ENCODE measurements at regions not wholly inside any gene's neighbourhood (a gene's known extent, or its start where the extent isn't known, plus 50 kb on each side); places are given as distances from the start of the nearest gene placed in this dataset.

DNA sequence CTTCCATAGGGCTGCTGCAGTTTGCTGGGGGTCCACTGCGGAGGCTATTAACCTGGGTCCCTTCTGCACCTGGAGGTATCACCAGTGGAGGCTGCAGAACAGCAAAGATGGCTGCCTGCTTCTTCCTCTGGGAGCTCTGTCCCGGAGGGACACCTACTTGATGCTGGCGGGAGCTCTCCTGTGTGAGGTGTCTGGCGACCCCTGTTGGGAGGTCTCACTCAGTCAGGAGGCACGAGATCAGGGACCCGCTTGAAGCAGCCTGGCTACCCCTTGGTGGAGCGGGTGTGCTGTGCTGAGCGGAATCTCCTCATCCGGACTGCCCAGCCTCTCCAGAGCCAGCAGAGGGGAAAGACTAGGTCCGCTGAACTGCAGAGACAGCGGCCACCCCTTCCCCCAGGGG is 56.0 kb upstream of the CTXND1 start:
- no peak for DNase-seq

DNA sequence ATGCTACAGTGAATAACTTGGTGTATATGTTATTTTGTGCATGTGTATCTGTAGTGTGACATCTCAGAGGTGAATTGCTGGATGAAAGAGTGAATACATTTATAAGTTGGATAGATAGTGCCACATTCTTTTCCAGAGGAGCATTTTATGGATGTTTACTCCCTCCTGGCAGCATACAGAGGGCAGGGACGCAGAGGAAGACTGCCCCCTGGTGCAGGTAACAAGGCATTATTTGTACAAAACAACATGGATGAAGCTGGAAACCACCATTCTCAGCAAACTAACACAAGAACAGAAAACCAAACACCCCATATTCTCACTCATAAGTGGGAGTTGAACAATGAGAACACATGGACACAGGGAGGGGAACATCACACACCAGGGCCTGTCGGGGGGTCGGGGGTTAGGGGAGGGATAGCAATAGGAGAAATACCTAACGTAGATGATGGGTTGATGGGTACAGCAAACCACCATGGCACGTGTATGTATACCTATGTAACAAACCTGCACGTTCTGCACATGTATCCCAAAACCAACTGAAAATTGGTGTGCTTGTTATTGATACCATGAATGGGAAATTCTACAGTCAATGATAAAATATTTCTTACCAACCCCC is 57.9 kb upstream of the CTXND1 start:
- DNase-seq, result peak; percentile 25

DNA sequence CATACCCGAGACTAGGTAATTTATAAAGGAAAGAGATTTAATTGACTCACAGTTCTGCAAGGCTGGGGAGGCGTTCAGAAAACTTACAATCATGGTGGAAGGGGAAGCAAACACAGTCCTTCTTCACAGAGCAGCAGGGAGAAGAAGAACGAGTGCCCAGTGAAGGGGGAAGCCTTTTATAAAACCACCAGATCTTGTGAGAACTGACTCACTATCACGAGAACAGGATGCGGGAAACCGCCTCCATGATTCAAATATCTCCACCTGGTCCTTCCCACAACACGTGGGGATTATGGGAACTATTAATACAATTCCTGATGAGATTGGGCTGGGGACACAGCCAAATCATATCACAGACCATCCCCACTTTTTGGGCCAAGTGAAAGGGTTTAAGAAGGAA is 58.8 kb upstream of the CTXND1 start:
- DNase-seq, result no peak

DNA sequence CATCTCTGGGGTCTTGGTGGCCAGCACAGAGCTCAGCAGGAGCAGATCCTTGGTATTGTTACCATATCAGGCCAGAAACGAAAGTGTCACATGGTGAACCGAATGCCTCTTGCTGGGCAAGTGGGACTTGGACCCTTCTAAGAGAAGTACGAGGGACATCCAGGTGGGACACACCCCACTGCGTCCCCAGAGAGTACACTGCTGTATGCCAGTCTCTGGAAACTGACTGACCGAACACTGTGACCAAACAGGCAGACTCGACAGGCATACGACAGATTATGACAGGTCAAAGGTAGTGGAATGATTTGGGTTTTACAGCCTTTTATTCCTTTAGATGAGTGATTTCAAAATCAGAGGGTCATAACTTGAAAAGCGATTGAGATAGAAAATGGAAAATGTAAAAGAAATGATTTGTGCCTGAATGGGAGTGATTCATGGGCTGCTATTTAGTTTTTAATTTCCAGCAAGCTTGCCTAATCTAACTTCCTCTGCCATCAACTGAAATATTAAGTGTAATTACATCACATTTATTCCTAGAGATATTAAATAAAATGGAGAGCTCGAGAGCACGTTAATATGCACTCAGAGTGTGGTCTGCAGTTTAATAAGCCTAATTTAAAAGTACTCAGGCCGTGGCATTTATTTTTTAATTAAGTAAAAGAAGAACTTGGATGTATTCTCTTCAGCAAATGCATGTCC is 63.4 kb upstream of the CTXND1 start:
- DNase-seq, result no peak

DNA sequence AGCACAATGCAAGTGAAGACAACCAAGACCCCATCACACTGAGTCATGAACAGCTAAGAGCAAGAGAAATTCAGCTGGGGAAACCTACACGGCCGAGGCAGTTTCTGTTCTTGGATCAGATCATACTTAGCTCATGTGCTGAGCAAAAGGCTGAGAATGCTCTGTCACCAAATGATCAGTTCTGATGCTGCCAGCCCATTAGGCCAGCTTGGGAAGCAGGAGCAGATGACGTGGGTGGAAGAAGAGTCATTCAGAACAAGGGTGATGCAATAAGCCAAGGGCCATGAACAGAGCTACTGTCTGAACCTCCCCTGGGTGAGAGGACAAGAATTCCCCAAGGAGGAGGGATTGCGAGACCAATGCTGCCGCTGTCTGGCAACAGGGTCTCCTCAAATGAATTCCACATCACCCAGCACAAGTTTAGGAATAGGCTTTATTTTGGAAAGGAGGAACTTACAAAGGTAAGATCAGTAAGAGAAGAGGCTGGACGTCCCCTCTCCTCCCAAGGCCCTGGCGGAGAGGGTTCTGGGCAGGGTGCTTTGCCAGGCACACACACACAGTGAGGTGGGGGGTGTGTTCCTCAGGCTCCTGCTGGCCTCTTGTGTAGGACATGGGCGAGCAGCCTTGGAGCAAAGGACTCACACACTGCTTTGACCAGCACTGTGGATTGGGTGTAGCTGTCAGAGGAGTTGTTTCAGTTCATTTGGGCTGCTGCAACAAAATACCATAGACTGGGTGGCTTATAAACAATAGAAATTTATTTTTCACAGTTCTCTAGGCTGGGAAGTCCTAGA is 65.6 kb upstream of the CTXND1 start:
- no peak for DNase-seq

DNA sequence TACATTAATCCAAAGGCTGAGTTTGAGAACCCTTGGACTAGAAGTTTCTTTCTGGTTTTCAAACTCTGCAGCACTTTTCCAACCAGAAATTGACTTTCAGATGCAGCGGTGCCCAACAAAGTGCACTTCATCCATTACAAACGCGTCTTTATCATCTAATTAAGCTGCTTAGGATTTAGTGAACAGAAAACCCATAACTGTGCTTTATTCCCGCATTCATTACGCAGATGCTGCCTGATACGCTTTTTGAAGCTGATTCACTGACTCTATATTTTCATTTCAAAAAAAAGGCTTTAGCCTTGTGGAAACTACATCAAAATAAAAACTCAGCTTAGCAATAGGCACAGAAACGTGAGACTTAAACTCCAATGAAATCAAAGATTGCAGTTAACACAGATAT is 69.8 kb upstream of the CTXND1 start:
- DNase-seq, result no peak

DNA sequence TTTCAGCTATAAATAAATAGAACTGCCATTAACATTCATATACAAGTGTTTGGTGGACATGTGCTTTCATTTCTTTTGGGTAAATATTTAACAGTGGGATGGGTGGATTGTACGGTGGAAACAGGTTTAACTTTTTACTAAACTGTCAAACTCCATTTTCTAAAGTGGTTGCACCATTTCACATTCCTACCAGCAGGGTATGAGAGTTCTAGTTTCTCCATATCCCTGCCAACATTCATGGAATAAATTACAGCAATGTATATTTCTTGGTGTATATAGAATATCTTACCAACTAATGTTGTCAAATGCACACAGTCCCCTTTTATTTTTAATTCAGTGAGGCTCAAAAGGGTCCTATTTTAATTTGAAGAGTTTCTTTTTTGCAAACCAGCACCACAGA is 71.3 kb upstream of the CTXND1 start:
- no peak for DNase-seq

DNA sequence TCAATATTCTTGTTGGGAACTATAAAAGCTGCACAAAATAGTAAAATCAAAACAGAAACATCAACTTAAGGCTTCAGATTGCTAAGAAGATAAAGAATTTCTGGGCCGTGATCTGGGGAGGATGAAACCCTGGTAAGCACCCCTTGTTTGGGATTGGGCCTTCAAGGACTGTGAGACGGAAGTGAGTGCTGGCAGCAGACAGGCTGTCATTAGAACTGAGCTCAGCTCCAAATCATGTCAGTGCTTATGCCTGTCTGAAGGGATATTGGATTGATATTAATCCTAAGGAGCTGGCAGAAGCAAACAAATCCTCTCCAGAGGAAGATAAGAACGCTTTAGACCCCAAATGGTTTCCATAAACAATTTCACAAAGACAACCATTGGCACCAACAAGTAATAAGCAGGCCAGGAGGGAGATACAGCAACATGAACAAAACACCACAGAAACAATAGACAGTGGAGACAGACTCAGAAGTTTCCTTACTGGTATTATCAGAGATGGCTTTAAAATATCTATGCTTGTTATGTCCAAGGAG is 72.6 kb upstream of the CTXND1 start:
- no peak for DNase-seq

DNA sequence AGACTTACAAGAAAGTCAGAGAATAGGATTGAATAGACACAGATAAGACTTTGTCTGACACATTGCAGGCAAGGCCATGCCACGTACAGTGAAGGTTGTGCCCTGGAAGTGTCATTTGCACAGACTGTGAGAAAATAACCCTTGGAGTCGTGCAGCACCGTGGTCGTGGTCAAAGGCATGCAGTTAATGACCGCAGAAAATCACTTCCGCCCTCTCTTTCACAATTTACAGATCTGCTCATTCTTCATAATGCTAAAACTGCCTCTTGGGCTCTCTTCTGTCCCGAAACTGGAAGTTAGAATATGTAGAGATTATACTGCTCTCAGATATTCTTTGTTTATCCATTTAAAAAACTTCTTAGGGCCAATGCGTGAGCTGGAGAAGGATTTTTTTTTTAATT is 73.2 kb upstream of the CTXND1 start:
- DNase-seq, result no peak

DNA sequence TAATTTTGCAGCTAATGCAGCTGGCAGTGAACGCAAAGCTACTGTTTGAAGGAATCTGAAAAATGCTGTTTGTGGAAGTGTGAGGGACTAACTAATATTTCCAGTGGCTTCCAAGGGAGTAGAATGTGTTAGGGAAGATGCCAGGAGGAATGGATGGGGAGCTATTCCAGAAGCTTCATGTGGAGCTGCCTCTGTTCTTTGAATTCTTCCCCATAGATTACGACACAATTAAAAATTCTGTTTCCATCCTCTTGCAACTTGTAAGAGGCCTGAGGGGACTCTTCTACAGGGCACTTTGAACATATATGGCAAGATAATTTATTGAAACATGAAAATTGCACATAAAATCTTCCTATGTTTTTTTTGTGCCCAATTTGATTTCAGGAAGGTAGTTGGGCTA is 74.3 kb upstream of the CTXND1 start:
- DNase-seq, result no peak

DNA sequence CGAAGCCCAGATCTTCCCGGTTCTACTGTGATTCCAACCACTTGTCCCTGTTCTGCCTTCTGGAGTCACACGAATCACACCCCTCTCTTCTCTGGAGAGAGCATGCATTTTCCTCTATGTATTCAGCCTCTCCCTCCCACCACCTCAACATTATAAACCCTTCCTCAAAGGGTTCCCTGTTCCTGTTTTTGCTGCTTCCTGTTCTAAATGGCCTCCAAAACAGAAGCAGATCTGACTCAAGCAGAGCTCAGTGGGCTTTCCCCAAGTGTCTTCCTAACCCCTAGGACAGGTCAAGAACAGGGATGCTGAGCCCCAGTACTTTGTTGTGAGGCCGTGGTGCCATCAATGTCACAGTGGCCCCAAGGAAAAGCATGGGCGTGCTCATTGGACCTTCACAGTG is 75.7 kb upstream of the ARNT2 start:
- no peak for DNase-seq

DNA sequence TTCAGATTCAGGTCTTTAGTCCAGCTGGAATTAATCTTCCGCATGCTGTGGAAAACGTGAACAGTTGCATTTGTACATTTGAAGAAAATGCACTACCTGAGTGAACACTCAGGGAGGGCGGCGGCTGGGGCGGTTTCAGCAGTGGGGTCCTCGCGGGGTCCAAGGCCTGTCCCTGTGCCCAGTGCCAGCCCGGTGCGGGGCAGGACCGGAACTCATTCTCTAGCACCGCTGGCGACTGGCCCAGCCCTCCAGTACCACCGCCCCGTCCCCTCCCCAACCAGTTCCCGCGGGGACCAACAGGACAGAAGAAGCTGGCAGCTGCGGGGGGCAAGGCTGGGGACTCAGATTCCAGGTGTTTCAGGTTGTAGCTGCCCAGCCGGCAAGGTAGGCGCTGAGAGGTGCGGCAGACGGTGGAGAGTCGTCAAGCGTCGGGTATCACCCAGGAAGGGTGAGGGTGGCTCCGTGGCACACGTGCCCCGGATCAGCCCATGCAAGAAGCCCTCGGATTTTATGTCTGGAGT is 72.2 kb upstream of the ARNT2 start:
- no peak for DNase-seq

DNA sequence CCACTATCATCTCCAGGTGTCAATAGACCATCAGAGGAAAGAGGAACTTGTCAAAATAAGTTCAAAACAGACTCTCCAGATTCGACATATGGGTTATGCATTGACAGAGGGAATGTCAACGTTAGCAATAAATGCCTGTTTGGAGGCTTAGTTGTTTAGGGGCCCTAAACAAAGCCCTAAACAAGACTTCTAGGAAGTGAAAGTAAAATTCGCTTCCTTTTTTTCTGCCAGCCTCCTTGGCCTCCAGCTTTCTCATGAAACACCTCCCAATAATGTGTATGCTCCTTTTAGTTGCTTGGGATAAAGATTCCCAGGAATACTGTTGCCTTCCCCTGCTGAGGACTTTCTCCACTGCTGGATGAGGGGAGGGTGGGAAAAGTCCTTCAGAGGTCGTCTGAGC is 70.9 kb upstream of the ARNT2 start:
- DNase-seq, result no peak

DNA sequence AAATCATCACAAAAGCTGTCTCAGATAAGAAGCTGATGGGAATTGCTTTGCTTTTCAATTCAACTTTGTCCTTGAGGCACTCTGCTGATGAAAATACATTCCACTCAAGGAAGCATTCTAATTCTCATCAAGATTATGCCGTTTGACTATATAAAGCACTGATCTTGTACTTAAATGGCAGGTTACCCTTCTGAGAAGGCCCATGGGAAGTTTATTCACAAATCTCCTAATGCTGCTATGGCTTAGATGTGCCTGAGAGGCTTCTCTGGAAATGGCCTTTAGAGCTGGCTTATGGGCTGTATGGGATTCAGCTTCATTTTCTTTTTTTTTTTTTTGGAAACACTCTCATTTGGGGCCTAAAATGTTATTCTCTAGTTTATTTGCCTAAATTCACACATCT is 69.7 kb upstream of the ARNT2 start:
- no peak for DNase-seq

DNA sequence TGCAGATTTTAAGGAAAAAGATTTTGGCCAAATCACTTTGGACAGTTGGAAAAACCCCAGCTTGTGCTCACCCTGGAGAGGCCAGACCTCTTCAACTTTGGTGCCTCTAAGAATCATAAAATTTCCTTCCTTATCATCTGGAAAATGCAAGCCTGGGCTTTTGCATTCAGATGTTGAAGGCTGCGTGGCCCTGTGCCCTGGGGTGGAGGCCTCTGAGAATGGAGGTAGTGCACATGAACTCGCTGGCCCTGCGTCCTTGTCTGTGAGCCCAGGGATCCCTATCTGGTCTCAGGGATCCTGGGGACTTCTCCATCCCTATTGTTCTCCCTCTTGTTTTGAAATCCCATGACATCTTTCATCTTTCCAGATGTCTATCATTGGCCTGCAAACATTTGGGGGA is 64.6 kb upstream of the ARNT2 start:
- DNase-seq, result no peak

DNA sequence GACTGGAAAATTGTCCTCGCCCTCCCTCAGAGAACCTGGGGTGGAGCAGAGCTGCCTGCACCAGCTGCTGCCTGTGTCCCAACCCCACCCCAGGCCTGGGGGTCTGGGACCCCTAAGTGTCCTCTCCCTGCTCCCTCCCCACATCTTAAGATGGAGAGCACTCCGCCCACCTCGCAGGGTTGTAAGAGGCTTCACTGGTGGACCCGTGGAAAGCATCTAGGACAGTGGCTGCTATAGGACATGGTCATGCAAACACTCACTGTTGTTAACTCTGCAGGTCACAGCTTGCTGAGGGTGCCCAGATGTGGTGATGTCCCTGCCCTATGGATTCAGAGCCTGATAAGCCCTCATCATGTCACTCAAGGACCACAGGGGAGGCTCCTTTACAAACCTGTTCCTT is 62.0 kb upstream of the ARNT2 start:
- no peak for DNase-seq

DNA sequence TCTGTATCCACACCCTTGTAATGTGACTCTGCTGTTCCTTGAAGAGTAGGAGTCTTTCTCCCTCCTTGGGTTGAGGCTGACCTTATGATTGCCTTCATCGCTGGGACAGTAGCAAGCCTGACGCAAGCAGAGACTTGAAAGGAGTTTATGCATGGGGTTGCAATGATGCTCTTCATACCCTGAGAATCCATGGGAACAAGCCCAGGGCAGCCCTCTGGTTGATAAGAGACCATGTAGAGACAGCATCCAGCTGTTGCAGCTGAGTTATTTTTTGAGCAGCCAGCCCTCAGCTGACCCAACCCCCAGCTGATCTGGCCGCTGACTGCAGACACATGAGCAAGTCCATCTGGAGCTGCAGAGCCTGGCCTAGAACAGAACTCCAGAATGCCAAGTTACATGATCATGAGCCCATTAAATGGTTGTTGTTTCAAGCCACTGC is 60.6 kb upstream of the ARNT2 start:
- no peak for DNase-seq

DNA sequence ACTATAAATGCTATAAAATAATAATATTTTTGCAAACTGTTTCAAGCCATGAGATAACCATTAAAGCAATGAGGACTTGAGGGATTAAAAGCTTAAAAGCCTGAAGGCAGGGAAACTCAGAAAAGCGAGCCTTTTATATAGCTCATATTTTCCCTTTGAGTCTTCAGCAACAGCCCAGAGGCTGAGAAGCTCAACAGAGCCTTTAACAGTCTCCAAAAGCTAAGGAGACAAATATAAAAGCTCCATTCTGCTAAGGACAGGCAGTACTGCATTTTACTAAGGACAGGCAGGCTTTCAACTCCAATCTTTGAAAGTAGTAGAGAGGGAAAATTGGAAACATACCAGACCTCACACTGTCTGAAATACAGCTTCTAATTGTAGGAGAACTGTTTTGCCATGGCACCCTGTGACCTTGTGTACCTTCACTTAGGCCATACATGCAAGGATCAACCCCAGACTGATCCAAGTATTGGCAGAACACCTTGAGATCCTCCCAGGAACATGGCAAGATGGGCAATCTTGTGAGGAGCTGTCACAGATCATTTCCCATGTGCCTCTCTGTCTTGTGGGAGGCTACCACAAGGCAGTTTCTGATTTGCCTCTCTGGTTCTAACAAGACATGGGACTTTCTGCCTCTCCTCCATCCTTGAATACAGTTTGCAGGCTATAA is 53.1 kb upstream of the ARNT2 start:
- no peak for DNase-seq
